ENCODE measurements at regions not wholly inside any gene's neighbourhood (a gene's known extent, or its start where the extent isn't known, plus 50 kb on each side); places are given as distances from the start of the nearest gene placed in this dataset.
A peak's percentile ranks its signal among the peaks of the same experiment; 100 is the strongest.

DNA sequence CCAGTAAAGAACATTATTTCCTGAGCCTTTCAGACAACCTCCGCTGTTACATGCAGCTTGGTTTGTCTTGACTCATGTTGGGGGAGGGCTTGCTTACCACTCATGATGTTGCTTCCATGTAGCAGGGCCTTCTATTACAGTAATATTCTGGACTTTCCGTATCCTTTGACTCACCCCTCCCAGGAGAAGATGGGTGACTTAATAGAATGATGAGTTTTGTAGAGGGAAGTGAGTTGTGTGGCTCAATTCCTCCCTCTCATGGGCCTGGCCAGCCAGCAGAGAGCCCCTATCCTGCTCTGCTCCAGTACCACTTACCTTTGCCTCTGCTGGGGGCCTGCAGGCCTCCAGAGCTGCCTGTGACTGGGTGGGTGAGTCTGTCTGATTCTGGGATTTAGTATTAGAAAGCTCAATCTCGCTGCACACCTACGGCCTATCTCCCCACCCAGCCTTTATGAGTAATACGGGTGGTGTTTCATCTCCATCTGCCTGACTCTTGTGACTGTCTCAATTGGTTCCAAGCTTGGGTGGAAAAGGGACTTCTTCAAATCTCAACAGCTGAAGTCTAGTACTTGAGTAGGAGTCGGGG is 52.6 kb upstream of the KLF9 start:
- CTCF ChIA-PET, result no interaction called here
- H3K79me2 ChIP-seq (ENCODE audit: insufficient read depth, low read length), result no peaks in the 10 kb centered on the region
- no peaks in the 10 kb centered on the region for H3K9me2 ChIP-seq (ENCODE audit: insufficient read depth)
- no peak overlapping the region for H3K9ac ChIP-seq (ENCODE audit: low read length)
- intact Hi-C loops (cut with micrococcal nuclease), result no loop called here
- peak overlapping the region; percentile 30 for H3K4me2 ChIP-seq (ENCODE audit: low read length)
- H3K4me3 ChIP-seq (replicated peaks in 1 of 2; ENCODE audit: low read depth in 1 of 2, low read length in 2 of 2), result no peak overlapping the region
- no peaks in the 10 kb centered on the region for H3K36me3 ChIP-seq (ENCODE audit: control insufficient read depth in 1 of 2, insufficient read depth in 2 of 2, low read length in 2 of 2)
- peaks cover 0 to 26% of the 10 kb centered on the region in 2 experiments; a peak in 1 of 4 replicates for H3K4me1 ChIP-seq (ENCODE audit: control insufficient read depth in 1 of 2, insufficient read depth in 2 of 2, low read length in 2 of 2)
- no peak overlapping the region for H2AFZ ChIP-seq (ENCODE audit: low read depth, low read length, poor library complexity, severe bottlenecking)
- no peaks in the 10 kb centered on the region for H3K9me3 ChIP-seq (ENCODE audit: control insufficient read depth in 1 of 2, insufficient read depth in 1 of 2, low read depth in 1 of 2, low read length in 2 of 2)
- H3K27me3 ChIP-seq (ENCODE audit: insufficient read depth, low read length), result no peaks in the 10 kb centered on the region
- POLR2A ChIA-PET, result no interaction called here
- BruUV-seq (replicated peaks), result no TSS peak
- RAD21 ChIA-PET (ENCODE audit: low non-redundant PET in 1 of 2, low total read pairs in 2 of 2, uncharacterized antibody in 2 of 2, unreplicated experiment in 2 of 2), result no interaction called here
- H3K27ac ChIP-seq (ENCODE audit: low read depth, low read length), result no peak overlapping the region
- no peaks in the 10 kb centered on the region for H4K20me1 ChIP-seq (ENCODE audit: insufficient read depth)
- TF ChIP-seq TCF7L2 (IDR thresholded peaks at IDR 0.05; ENCODE audit: borderline replicate concordance, extremely low read depth, insufficient read depth, insufficient read length) (no peak), POLR2AphosphoS5 (IDR thresholded peaks at IDR 0.05; ENCODE audit: low read depth, low read length) (no peak), CBX3 (IDR thresholded peaks at IDR 0.05; ENCODE audit: low read depth) (no peak), RAD21 (IDR thresholded peaks at IDR 0.05; ENCODE audit: low read depth) (no peak), EGR1 (IDR thresholded peaks at IDR 0.05; ENCODE audit: low read depth) (no peak), YY1 (IDR thresholded peaks at IDR 0.05; ENCODE audit: extremely low read depth, insufficient replicate concordance, low read depth, low read length) (no peak), SIN3A (IDR thresholded peaks at IDR 0.05; ENCODE audit: low read depth) (no peak), CEBPB (IDR thresholded peaks at IDR 0.05; ENCODE audit: low read depth) (no peak), SRF (IDR thresholded peaks at IDR 0.05; ENCODE audit: low read depth) (no peak), SP1 (IDR thresholded peaks at IDR 0.05; ENCODE audit: low read depth) (no peak; the same call in 1 of the 2 replicates), FOSL1 (IDR thresholded peaks at IDR 0.05; ENCODE audit: low read depth) (no peak), POLR2A (IDR thresholded peaks at IDR 0.05; ENCODE audit: borderline replicate concordance, extremely low read depth, insufficient read depth, insufficient read length) (no peak), JUND (IDR thresholded peaks at IDR 0.05) (no peak)
- TF ChIP-seq, protein P1, sequence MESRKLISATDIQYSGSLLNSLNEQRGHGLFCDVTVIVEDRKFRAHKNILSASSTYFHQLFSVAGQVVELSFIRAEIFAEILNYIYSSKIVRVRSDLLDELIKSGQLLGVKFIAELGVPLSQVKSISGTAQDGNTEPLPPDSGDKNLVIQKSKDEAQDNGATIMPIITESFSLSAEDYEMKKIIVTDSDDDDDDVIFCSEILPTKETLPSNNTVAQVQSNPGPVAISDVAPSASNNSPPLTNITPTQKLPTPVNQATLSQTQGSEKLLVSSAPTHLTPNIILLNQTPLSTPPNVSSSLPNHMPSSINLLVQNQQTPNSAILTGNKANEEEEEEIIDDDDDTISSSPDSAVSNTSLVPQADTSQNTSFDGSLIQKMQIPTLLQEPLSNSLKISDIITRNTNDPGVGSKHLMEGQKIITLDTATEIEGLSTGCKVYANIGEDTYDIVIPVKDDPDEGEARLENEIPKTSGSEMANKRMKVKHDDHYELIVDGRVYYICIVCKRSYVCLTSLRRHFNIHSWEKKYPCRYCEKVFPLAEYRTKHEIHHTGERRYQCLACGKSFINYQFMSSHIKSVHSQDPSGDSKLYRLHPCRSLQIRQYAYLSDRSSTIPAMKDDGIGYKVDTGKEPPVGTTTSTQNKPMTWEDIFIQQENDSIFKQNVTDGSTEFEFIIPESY (IDR thresholded peaks at IDR 0.05; ENCODE audit: extremely low read depth, insufficient replicate concordance, low read length), result no peak
- ATAC-seq, result peak; percentile 44
- no peak for DNase-seq (ENCODE audit: low read depth, low spot score)
